Breast epithelium (tissue), 3 donors: ENCODE measurements at regions not wholly inside any gene's neighbourhood (a gene's known extent, or its start where the extent isn't known, plus 50 kb on each side); places are given as distances from the start of the nearest gene placed in this dataset.

Source experiments
- CTCF ChIP-seq, 3 donors: fragments of 450-650 bp; IDR thresholded peaks; one replicate each; pipeline ENCODE4 v1.5.1; 2016 to 2017; ENCODE audit warnings: antibody characterized with exemption in 3 of 3, mild to moderate bottlenecking in 3 of 3, moderate library complexity in 3 of 3
- POLR2A ChIP-seq: fragments of 450-650 bp; IDR thresholded peaks from one replicate; pipeline ENCODE4 v1.6.1; 2016; ENCODE audit warnings: antibody characterized with exemption, mild to moderate bottlenecking, moderate library complexity
- POLR2AphosphoS5 ChIP-seq, 3 donors: sonication (generic); formaldehyde crosslinking; IDR thresholded peaks; one replicate each; pipeline ENCODE4 v1.6.1; 2017; ENCODE audit warnings: antibody characterized with exemption in 3 of 3

GRCh38 chr10:47239211-47239610 is 60.8 kb upstream of the GDF10 start:
- TF ChIP-seq POLR2A (no peak), CTCF (IDR thresholded peaks at IDR 0.05) (no peak), POLR2AphosphoS5 (IDR thresholded peaks at IDR 0.05) (no peak)
